ENCODE measurements at regions not wholly inside any gene's neighbourhood (a gene's known extent, or its start where the extent isn't known, plus 50 kb on each side); places are given as distances from the start of the nearest gene placed in this dataset.

DNA sequence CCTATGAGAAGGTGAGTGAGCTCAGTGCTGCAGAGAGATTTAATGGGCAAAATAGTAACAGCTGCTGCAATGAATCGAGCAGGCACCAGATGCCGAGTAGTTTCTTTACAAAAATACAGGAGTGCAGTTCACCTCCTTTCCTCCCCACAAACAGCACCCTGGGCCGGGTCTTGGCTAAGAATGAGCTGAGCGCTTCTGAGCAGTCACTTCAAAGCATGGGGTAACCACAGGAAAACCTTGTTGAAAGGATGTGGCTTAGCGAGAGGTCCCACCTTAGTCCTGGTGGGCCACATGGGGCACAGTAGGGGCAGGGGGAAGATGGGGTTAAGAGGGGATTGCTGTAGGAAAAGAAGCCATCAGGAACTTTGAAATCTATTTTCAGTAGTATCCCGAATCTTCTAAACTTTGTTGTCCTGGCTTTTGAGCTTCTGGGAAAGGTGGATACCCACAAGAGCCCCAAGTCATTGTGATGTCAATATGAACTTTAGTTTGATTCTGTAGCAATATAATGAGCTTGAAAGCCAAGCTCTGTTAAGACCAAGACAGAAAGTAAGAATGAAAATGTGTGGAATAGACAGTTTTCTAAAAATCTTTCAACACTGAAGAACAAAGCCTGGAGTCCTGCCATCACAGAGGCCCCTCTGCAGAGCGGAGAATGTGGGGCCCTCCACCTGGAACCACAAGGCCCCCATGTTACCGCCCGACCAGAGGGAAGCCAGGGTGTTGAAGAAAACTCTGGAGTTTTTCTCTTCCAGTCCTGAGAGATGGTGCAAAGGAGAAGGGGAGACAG is 101.0 kb upstream of the ZNF236 start:
- no peak overlapping the region for H2BK20ac ChIP-seq (ENCODE audit: low read depth, low read length, poor library complexity, severe bottlenecking)
- no peak overlapping the region for H2BK12ac ChIP-seq (ENCODE audit: insufficient read length, low read depth, low read length)
- no peak overlapping the region for H4K8ac ChIP-seq (replicated peaks; ENCODE audit: insufficient read length, low read depth, low read length)
- no peak overlapping the region for H3K9ac ChIP-seq (ENCODE audit: extremely low read depth, insufficient read length, low read length)
- no peak overlapping the region for H3K14ac ChIP-seq (ENCODE audit: insufficient read depth, low read length)
- H4K91ac ChIP-seq (ENCODE audit: insufficient read length, low read depth, low read length): no peak overlapping the region
- no peak overlapping the region for H2AFZ ChIP-seq (ENCODE audit: low read length)
- Mint-ChIP-seq H3K36me3 (ENCODE audit: insufficient read depth in 1 of 3, low read depth in 3 of 3) (peaks cover 0 to 9% (median 5%) of the 10 kb centered on the region in 3 experiments; a peak in 4 of 7 replicates), H3K9me3 (peaks cover 16% of the 10 kb centered on the region in 2 experiments), H3K27me3 (ENCODE audit: low read depth) (no peaks in the 10 kb centered on the region; the same call in 1 of the 2 replicates), H3K27ac (no peak overlapping the region), H3K4me3 (no peak overlapping the region), H3K4me1 (0 out of 4 replicates have a peak, but pooled peaks cover 0 to 3% of the 10 kb centered on the region in 2 experiments)
- H3K4me2 ChIP-seq (ENCODE audit: insufficient read depth, insufficient read length, low read length): no peak overlapping the region
- no CpG with 5 or more reads among the region's 9 CpGs for WGBS (ENCODE audit: extremely low coverage, insufficient read length, low lambda C conversion rate)
- H3K27ac ChIP-seq (ENCODE audit: insufficient read length, low read depth, low read length): no peak overlapping the region
- H3K23ac ChIP-seq (ENCODE audit: insufficient read length, low read depth, low read length): no peak overlapping the region
- H2AK5ac ChIP-seq (ENCODE audit: insufficient read length, low read length): no peak overlapping the region
- no peak overlapping the region for H3K4ac ChIP-seq (ENCODE audit: low read depth, low read length)
- H3T11ph ChIP-seq (ENCODE audit: low read length): no peak overlapping the region
- no peak for DNase-seq
- no peak overlapping the region for H4K5ac ChIP-seq (ENCODE audit: insufficient read length, low read depth, low read length)
- no peaks in the 10 kb centered on the region for H4K20me1 ChIP-seq (ENCODE audit: control insufficient read depth, insufficient read depth, insufficient read length)
- H3K9me3 ChIP-seq (ENCODE audit: control insufficient read depth, low read depth, low read length): peaks cover 9% of the 10 kb centered on the region
- no peaks in the 10 kb centered on the region for H3K79me1 ChIP-seq (ENCODE audit: insufficient read depth, low read depth, low read length, poor library complexity, severe bottlenecking)
- no peak overlapping the region for H2BK5ac ChIP-seq (ENCODE audit: insufficient read length, low read length)
- H3K56ac ChIP-seq (ENCODE audit: insufficient read length, low read depth, low read length): no peak overlapping the region
- no peak overlapping the region for H2BK15ac ChIP-seq (ENCODE audit: low read depth, low read length)
- H2BK120ac ChIP-seq (ENCODE audit: low read depth, low read length, poor library complexity, severe bottlenecking): no peak overlapping the region
- H3K18ac ChIP-seq (ENCODE audit: insufficient read length, low read depth, low read length): no peak overlapping the region
- H3K23me2 ChIP-seq (ENCODE audit: insufficient read length, low read depth, low read length, poor library complexity, severe bottlenecking): no peaks in the 10 kb centered on the region
- H3K79me2 ChIP-seq (ENCODE audit: insufficient read depth, low read length): no peaks in the 10 kb centered on the region
- no peaks in the 10 kb centered on the region for H3K27me3 ChIP-seq (ENCODE audit: insufficient read depth, low read length)
- TF ChIP-seq, protein P1, sequence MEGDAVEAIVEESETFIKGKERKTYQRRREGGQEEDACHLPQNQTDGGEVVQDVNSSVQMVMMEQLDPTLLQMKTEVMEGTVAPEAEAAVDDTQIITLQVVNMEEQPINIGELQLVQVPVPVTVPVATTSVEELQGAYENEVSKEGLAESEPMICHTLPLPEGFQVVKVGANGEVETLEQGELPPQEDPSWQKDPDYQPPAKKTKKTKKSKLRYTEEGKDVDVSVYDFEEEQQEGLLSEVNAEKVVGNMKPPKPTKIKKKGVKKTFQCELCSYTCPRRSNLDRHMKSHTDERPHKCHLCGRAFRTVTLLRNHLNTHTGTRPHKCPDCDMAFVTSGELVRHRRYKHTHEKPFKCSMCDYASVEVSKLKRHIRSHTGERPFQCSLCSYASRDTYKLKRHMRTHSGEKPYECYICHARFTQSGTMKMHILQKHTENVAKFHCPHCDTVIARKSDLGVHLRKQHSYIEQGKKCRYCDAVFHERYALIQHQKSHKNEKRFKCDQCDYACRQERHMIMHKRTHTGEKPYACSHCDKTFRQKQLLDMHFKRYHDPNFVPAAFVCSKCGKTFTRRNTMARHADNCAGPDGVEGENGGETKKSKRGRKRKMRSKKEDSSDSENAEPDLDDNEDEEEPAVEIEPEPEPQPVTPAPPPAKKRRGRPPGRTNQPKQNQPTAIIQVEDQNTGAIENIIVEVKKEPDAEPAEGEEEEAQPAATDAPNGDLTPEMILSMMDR (conservative IDR thresholded peaks at IDR 0.05): no peak
- no peaks in the 10 kb centered on the region for H3K4me1 ChIP-seq (ENCODE audit: insufficient read depth, low read length)
